ENCODE measurements at regions not wholly inside any gene's neighbourhood (a gene's known extent, or its start where the extent isn't known, plus 50 kb on each side); places are given as distances from the start of the nearest gene placed in this dataset.

DNA sequence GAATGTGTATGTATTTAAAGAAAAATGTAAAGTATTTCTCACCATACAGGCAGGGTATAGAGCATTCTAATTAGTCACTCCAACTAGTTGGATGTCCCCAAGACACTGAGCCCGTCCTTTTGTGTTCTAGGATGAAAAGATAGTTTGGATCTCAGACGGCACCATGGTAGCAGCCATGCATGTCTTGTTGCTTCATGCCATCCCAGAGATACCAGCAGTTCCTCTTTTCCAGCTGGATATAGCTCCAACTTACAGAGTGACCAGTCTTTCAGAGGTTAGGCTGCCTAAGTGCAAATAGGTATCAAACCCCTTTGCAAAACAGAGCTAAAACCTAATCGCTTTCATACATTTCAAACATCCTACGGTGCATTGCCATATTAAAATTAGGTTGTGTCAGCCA is 275.3 kb downstream of the MTX2 start:
- no peak for DNase-seq (ENCODE audit: low read depth)

DNA sequence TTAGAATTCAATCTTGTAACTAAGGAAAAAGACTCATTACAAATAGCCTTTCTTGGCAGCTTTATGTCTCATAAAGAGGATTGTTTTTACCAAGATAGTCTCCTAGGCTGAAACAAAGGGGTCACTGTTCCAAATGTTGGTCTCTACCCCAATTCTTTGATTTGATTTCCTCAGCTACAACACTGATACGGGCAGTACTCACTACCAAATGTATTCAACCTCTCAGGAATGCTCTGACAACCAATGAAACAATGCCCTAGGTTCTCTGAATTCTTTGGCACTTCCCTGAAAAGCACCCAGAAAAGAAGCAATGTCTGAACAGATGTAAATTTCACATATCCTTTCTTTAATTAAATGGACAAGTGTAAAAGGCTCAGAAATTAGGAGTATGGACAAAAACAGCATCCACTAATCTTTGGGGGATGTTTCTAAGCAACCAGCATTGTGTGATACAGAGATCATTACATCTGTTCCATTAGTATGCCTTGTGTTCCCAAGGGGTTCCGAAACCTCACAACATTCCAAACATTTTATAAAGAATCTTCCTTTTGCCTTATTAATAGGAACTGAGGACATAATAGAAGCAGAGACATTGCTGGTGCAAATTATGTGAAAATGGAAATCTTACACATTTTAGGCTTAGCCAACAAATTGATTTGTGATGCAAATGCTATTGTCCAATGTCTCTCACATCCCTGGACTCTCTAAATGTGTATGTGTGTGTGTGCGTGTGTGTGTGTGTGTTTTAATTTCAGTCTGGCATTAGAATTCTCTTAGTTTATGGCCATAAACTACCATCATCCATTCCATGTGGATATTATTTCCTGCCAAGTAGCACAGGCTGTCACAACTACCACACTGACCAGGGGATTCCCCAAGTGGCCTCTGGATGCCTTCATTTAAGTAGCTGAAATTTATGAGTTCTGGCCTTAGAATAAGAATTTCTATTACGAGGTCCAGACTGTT is 276.0 kb downstream of the MTX2 start:
- no peak for DNase-seq (ENCODE audit: low read depth)

DNA sequence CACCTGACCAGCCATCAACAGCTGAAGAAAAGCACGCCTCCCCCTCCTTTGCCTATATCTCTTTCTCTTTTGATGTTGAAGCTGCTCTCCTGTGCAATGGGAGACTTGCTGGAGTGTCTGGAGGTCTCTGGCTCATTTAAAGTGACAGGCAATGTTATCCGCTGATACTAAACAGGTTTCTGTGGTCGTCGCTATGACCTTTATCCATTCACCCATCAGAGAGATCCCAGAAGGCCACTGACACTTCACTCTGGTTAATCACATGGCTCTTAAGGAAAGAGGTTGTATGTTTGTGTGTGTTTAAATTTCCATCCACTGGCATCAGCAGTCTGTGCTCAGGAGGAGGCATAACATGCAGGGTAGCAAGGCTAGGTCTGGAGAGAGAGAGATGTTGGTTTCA is 277.3 kb downstream of the MTX2 start:
- no peak for DNase-seq (ENCODE audit: low read depth)

DNA sequence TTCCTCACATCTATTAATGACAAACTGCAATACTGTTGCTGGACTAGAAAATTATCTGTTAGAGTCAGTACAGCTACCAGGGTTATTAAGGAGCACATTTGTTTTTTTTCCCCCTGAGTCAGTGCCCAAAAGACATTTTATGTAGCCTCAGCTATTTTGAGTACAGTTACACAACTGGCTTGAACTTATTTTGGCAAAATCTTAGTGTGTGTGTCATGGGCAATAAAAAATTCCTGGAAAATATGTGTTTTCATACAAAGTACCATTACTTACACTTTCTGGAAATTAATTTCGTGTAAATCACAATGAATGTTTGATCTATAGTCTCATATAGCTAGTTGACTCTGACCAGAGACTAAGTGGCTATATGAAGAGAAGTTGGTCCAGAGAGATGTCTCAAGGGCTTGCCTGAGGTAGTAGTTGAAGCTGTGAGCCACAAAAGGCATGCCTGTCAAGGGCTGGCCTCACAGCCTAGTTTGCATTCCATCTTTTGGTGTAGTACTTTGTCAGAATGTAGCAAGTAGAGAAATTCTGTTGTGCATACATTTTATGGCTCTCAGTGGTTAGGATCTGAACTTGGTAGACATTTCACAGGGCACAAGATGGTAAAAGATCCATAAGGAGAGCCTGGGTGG is 283.4 kb downstream of the MTX2 start:
- DNase-seq (ENCODE audit: low read depth): no peak

DNA sequence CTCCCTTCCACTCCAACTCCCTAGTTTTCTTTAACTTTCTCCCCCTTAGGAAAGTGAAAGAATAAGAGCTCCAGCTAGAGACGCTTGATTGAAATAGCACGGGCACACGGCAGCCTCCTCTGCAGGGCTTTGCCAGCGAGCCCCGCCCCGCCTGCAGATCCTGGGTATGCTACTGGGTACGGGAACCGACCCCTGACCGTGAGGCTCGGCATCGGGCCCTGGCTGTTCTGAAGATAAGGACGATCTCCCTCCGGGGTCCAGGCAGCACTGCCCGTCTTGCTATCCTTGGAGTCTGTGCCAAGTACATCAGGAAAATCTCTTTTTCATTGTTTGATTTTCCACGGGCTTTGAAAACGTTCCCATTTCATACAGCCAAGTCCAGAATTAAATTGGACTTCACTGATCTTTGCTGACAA is 284.5 kb downstream of the MTX2 start:
- DNase-seq (ENCODE audit: low read depth): no peak

DNA sequence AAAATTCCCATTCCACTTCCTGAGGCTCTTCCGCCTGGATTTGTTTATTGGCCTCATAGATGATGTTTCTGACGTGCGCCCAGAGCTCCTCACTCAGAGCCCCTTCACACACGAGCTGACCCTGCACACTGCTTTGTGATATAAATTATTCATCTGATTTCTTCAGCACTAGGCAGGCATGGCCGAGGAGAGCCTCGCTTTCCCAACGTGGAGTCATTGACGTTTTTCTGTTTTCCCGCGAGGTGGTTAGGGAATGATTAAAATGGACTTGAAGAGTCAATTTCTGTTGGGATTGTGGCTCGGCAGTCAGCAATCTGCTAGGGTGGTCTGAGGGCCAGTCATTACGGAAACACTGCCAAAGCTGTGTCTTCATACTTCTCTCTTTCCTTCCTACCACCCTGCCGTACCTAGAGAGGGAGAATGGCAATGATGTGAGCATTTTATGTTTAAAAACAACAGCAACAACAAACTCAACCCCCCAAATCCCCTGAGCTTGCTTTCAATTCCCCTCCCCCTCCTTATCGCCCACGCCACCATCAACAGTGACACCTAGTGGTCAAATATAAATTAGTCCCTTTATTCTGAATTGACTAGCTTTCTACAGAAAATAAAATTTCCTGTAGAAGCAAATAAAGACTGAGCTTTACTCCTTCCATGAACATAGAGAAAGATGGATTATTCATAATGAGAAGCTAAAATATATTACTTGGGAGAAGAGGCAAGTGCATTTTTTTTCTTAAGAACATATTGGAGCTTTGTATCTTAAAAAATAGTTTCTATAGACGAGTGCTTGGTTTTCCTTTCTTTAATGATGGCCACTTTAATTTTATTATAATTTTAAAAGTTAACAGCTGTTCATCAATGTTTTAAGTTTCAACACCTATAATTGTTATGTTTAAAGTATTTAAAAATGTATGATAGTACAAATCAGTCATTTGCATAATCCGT is 285.1 kb downstream of the MTX2 start:
- no peak for DNase-seq (ENCODE audit: low read depth)

DNA sequence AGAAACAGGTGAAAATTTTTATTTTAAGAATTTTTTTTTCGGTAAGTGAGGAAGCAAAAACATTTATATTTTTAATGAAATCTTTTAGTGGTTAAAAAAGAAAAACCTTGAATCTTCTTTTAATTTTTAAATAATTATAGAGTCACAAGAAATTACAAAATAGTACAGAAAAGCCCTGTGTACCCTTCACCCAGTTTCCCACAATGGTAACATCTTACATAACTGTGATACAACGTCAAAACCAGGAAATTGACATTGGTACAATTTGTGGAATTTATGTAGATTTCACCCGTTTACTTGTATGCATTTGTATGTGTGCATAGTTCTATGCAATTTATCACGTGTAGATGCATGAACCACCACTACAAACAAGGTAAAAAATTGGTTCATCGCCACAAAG is 285.9 kb downstream of the MTX2 start:
- no peak for DNase-seq (ENCODE audit: low read depth)

DNA sequence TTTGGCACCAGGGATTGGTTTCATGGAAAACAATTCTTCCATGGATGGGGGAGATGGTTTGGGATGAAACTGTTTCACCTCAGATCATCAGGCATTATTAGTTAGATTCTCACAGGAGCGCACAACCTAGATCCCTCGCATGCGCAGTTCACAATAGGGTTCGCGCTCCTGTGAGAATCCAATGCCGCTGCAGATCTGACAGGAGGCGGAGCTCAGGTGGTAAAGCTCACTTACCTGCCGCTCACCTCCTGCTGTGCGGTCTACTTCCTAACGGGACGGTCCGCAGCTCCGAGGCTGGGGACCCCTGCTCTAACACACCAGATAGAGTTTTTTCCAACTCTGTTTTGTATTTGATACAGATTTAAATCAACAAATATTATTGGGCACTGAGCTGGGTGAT is 286.5 kb downstream of the MTX2 start:
- no peak for DNase-seq (ENCODE audit: low read depth)

DNA sequence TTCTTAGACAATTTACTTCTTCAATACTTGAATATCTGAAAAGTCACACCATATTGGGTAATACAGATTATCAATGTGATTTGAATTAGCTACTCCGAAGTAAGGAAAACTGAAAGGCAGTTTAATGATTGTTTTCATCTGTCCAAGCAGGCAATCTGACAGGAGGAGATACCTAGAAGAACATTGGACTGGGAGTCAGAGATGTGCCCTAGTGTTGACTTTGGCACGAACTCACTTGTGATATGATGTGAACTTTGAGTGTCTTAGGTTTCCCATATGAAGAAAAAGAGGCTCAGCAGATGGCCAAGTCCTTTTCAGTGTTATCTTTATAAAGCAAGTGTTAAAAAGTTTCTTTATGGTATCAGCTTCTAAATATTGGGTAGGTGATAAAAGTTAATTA is 287.1 kb downstream of the MTX2 start:
- no peak for DNase-seq (ENCODE audit: low read depth)

DNA sequence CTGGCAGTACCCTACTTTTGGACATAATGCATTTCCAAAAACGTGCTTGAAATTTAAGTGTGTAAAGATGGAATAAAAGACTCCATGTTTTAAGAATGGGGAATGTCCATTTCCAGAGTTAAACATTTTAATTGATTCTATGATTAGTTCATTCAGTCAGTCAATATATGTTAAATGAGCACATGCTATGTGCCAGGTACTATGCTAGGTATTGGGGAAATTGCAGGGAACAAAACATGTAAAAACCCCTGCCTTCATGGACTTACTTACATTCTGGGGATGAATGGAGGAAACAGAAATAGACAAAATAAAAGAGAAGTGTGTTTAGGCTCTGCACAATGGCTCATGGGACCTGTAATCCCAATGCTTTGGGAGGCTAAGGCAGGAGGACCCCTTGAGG is 288.6 kb downstream of the MTX2 start:
- no peak for DNase-seq (ENCODE audit: low read depth)

DNA sequence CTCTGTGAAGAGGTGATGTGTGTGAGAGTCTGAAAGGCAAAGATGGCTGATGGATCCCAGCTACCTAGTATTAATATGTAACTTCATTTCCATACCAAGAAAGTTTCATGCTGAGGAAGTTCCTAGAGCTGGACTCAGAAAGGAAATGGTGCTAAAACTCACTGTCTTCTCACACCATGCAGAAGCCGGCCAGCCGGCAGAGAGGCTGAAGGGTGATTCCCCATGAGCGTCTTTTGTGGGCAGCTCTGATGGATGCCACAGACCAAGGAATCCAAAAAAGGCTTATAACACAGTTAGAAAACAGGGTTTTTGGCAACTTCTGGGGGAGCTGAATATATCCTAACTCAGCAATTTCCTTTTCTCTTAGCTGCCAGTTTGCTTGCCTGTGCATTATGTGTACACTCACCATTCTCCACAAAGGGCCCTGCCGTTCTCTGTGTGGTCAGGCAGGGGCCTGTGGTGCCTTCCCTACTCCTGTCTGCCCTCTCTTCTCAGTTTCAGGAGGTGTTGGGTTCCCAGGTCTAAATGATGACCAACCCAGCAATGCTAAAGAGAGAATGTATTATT is 289.4 kb downstream of the MTX2 start:
- DNase-seq (ENCODE audit: low read depth): no peak

DNA sequence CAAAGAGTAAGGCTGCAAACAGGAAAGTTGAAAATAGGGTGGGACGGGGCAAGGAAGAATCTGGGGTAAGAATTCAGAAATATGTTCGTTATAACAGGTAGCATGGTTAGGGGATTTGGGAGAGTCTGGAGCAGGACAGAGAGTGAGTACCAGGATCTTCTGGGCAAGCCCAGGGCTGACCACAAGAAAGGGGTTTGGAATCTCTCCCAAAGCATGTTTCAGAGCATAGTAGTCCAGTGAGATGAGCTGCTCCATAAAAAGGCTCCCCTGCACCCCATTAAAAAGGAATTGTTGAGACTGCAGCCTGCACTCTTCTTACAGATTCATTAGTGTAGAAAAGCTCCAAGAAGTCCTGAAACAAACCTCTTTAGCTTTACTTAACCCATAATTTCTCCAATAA is 291.1 kb downstream of the MTX2 start:
- no peak for DNase-seq (ENCODE audit: low read depth)

DNA sequence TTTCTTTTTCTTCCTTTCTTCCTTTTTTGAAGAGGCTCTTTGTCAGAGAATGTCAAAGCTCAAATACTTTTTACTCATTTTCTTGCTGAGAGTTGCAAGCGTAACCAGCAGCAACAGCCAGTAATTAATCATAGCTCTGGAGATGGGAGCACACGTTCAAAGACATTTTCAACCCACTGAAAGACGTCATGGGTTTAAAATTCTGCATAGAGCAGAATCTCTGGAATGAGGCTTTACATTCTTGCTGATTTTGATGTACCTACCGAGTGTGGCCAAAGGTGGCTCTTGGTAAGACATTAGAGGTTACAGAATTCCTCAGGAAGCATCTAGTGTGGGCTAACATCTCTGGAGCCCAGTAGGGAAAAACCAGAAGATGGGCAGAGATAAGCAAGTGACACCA is 292.5 kb downstream of the MTX2 start:
- DNase-seq (ENCODE audit: low read depth): no peak

DNA sequence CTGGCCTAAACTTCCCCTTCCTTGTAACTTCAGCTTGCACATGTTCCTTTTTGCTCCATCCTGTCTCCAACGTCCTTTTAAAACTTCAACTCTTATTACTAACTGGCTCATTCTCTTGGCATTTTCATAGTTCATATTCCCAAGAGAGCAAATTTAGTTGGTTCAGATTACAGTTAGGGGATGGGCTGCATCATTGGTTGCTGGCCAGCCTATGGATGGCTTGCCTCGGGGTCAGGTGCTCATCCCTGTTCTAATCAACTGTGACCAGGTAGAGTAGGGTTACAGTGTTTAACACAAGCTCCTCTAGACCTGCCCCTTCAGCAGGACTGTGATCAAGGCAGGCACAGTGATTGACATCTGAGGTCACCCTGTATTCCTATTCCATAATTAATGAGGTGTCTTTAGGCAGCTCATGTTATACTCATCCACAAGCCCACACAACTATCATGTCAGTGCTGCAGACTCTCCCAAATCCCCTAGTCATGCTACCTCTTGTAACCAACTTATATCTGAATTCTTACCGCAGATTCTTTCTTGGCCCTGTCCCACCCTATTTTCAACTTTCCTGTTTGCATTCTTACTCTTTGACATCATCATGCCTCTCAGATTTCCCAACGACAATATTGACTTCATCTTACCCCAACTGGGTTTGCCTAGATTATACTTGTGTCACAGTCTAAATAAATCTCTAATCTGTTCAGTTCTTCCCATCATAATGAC is 293.3 kb downstream of the MTX2 start:
- DNase-seq (ENCODE audit: low read depth): no peak

DNA sequence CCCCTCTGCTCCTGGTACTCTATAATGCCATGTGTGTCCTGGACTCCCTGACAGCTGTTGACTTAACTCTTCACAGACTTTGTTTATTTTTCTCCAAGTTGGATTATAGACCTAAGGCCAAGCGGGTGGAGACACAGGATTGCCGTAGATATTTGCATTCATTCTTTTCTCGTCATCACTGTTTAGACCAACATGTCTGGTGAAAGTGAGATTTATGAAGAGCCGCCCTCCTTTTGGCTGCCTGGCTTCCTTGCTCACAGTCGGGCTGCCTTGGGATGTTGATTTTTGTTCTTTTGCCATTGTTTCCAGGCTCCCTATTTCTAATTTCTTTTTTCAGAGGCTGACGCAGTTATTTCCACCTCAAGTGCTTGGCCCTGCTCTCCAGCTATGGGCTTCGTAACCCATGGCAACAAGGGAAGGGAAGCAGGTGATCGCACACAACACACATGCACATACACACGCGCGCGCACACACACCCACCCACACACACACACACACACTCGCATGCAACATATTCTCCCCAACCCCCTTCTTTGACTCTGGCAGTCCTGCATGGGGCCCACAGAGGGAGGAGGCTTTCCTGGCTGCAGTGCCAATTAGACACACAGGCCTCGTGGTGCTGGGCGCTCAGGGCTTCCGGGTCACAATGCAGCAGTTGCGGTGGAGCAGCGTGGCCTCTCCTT is 296.5 kb downstream of the MTX2 start:
- no peak for DNase-seq (ENCODE audit: low read depth)

DNA sequence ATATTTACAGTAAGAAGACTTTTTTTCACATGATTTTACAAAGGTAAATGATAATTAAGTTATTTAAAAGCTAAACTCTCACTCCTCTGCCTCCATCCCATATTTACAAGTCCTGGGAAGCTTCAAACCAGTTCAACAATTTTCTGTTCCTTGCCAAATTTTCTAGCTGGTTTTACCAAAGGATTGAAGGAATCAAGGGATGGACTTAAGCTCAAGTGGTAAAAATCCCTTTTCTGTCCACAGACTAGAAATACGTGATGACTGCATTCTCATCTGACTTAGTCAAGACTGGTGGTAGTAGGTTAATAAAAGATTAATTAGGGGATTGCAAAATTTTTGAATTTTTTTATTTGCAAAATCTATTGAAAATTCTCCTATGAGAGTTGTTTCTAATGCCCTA is 297.3 kb downstream of the MTX2 start:
- DNase-seq (ENCODE audit: low read depth): no peak

DNA sequence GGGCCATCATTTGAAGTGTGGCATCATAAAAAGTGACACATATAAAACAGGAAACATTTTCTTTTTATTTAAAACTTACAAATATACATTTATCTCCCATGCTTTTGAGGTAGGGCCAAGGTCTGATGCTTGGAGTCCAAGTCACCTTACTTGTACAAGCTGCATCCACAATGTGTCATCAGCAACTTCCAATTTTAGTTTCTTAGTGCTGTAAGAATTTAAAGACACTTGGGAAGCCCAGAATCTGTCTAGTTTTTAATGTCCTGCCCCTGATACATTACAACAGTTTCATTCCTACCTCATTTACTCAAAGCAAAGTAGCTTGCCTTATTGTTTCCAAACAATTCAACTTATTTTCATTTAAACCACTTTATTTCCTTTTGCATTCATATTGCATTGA is 297.7 kb downstream of the MTX2 start:
- DNase-seq (ENCODE audit: low read depth): no peak

DNA sequence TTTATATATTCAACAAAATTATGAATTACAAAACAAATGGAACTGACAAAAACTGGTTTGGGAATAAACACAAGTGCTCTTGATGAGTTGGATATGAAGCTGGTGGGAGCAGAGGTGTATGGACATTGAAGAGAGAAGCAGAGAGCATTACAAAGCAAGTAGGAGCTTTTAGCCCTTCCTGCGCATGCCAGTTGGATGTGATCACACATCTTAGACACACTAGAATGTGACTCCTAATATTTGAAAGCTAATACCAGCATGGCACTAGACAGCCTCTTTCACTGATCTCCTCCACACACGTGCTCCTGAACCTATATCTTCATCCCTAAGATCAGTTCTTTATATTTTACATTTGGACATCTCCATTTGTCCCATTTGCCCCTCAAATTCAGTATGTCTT is 298.1 kb downstream of the MTX2 start:
- DNase-seq (ENCODE audit: low read depth): no peak

DNA sequence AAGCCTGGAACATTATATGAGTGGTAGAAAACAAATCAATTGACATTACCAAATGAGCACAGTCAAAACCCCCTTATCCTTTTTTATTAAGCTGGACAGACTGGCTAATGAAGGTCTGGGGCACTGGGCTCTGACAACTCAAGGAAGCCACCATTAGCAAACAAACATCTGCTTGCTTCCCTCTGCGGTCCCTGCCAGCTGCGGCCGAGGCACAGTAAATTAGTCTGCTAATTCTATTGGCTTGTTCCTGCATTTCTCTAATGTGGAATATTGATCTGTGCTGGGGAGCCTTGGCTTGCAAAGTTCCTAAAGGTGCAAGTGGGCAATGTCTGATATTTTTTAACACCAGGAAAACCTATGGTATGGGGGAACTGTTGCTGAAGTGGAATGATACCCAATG is 300.3 kb downstream of the MTX2 start:
- DNase-seq (ENCODE audit: low read depth): no peak

DNA sequence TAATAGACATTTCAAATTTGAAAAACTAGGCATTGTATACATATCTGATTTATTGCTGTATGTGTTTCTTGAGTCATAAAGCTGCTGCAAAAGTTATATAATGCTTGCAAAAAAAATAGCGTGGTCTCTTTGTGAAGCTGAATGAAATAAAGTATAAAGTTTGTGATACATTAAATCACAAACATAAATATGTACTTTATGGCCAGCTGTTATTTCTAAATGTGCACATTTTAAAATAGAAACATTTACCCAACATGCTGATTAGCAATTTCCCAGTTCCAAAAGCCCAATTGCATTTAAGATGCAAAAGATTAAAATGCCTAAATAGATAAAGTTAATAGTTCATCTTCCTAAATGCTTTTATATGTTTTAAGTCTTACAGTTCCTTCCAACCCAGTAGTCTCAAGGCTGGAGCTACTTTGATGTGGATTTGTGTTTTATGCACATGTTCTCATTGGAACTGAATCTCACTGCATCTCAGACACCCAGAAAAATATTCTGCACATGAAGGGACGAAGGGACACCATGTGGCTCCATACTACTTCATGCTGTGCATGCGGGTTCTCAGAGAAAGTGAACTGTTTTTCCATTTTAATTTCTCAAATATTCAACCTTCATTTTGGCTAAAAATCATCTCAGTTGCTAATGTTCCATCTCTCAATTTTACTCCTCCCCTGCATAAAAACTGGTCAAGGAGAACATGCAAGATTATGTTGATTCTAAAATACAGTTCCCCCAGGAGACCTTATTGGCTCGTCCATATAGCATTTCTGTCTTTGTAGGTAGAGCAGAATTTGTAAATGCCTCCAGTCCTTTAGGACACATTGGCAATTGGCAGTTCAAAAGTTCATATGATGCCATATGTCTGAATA is 304.6 kb downstream of the MTX2 start:
- DNase-seq (ENCODE audit: low read depth): no peak
